Nucleus accumbens (tissue), 56 donors: ENCODE measurements at regions not wholly inside any gene's neighbourhood (a gene's known extent, or its start where the extent isn't known, plus 50 kb on each side); places are given as distances from the start of the nearest gene placed in this dataset.
"Not testable (repeated sequence)": the region's sequence is repeated elsewhere in the genome, so short reads cannot be mapped to it uniquely, and the experiment has no call there.

Source experiments
- DNase-seq, 56 donors: peaks; one replicate each; lab custom pipeline; 2025; lab: John Stamatoyannopoulos, UW

DNA sequence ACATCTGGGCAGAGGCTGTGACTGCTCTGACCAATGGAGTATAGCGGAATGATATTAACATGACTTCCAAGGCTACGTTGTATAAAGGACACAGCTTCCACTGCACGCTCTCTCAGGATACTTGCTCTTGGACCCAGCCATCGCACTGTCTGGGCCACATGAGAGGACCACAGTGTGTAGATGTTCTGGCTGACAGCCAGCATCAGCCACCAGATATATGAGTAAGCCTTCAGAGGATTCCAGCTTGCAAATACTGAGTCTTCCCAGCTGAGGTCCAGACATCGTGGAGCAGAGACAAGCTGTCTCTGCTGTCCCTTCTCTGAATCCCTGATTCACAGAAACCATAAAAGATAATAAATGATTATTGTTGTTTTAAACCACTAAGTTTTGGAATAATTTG lies 146.8 kb upstream of the USP9X start:
- no peak for DNase-seq

- no peak for DNase-seq
Observed at GRCh38 chrX:40943093-40943641, 142.1 kb upstream of the USP9X start.

GRCh38 chrX:40945361-40945713 lies 139.9 kb upstream of the USP9X start:
- DNase-seq = peak in 3 of 56 donors; percentile 0 to 13 (median 2)

DNA sequence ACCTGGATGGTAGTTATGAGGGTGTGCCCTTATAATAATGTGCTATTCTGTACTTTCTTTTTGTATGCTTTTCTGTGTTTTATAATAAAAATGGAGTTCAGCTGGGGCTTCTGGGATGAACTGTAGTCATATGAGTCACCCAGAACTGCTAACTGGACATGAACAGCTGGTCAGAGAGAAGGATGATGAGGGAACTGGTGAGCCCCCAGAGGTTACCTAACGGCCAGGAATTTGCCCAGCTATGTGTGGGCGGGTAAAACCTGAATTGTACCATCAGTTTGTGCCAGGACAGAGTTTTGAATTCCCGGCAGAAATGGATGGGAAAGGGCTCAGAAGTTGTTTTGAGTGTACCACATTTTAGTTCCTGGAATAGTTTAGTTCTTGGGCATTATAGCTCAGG lies 138.0 kb upstream of the USP9X start:
- DNase-seq = no peak

GRCh38 chrX:40949071-40949470 lies 136.2 kb upstream of the USP9X start:
- no peak for DNase-seq

- DNase-seq = no peak
Observed at GRCh38 chrX:40950546-40950945, 134.7 kb upstream of the USP9X start.

GRCh38 chrX:40951407-40951806 lies 133.8 kb upstream of the USP9X start:
- DNase-seq = not testable (repeated sequence)

DNA sequence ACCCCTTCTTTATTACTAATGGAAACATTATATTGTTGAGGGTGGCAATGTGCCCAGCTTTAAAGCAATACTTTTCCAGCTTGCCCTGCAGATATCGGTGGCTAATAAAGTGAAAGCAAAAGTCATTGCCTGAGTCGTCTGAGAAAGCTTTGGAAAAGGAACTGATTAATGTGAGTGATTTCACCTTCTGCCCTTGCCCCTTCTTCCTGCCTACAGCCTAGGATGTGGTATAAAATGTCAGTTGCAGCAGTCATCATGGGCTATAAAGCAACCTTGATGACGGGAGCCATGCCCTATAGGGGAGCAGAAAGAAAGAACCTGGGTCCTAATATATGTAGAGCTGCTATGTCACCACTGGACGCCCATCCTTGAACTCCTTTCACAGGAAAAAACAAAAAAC lies 132.4 kb upstream of the USP9X start:
- DNase-seq = no peak

- no peak for DNase-seq
Observed at GRCh38 chrX:40953369-40953768, 131.9 kb upstream of the USP9X start.

DNA sequence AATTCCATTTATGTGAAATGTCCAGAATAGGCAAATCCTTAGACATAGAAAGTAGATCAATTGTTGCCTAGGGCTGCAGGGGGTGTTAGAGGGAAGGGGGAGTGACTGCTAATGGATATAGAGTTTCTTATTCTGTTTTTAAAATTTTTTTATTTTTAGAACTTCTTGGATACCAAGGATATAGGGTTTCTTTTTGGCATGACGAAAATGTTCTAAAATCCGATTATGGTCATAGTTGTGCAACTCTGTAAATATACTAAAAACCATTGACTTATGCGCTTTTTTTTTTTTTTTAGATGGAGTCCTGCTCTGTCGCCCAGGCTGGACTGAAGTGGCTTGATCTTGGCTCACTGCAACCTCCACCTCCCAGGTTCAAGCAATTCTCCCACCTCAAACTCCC lies 125.2 kb upstream of the USP9X start:
- DNase-seq = no peak

- no peak for DNase-seq
Observed at GRCh38 chrX:40962793-40963407, 122.3 kb upstream of the USP9X start.

GRCh38 chrX:40964008-40964407 lies 121.2 kb upstream of the USP9X start:
- DNase-seq = no peak

DNA sequence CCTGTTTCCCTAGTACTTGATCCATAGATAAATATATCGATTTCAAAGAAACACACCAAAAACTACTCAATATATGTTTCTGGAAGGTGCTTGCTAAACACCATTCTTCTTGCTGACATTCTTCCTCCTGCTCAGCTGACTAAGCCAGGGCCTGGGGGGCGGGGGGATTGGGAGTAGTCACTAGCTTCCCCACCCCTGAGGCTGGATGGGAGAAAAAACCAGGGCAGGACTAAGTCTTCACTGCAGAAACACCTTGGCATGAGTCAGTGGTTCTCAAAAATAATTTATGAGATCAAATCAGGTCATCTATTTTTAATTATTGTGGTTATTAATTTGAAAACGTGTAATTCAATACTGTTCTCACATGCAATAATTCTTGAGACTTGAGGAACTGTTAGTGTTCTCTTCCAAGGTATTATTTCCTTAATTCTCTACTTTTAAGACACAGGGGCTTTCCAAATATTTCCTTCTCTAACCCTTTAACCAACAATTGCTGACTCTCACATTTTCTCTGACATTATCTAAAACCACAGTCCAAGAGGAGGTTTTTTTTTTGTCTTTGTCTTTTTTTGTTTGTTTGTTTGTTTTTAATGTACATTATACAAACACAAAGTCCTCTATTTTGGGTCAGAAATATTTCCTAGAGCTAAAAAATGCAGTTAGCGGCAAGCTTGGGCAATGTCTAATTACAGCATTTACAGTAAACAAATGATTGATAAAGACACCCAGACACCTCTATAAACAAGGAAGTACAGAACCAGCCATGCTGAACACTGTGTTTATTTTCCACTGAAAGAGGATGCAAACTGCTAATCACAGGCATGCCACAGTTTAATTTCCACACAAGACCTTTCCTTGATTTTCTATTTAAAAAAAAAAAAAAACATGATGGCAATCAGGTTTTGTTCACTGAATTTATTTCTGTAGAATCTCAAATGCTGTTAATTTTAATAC lies 120.3 kb upstream of the USP9X start:
- DNase-seq = no peak

DNA sequence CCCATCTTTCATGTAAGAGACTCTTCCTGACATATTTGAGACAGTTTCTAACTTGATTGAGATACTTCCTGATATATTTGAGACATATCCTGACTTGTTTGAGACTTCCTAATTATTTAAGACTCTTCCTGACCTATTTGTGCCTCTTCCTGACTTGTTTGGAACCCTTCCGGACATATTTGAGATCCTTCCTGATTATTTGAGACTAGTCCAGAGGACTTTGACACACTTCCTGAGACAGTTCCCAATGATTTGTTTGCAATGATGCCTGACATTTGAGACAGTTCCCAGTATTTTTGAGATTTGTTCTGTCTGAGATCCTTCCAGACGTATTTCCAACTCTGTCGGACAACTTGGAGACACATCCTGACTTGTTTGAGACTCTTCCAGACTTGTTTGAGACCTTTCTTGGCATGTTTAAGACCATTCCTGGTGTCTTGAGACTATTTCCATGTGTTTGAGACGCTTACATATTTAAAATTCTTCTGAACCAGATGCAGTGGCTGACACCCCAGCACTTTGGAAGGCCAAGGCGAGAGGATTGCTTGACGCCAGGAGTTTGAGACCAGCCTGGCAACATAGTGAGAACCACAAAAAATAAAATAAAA lies 118.9 kb upstream of the USP9X start:
- DNase-seq = no peak

- no peak for DNase-seq
Observed at GRCh38 chrX:40968180-40968579, 117.1 kb upstream of the USP9X start.

GRCh38 chrX:40971736-40972135 lies 113.5 kb upstream of the USP9X start:
- no peak for DNase-seq

DNA sequence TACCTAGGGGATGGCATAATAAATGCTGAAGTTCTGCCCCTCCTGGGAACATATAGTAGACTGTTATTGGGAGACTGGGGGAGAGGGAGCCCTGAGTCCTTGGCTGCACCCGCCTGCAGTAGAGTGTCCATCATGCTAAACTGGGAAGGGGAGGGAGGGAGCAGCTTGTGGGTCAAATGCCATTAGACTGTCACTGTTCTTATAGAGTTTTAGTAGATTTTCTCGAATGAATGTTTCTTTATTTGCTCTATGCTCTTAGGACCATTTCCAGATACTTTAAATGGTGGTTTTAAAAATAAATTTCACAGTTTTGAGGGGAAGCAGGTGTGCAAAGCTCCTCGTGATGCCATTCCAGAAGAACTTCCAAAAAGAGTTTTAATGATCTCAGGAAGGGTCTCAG lies 111.6 kb upstream of the USP9X start:
- DNase-seq = no peak

- no peak for DNase-seq
Observed at GRCh38 chrX:40975951-40976350, 109.3 kb upstream of the USP9X start.

- DNase-seq = no peak
Observed at GRCh38 chrX:40976981-40977380, 108.3 kb upstream of the USP9X start.

DNA sequence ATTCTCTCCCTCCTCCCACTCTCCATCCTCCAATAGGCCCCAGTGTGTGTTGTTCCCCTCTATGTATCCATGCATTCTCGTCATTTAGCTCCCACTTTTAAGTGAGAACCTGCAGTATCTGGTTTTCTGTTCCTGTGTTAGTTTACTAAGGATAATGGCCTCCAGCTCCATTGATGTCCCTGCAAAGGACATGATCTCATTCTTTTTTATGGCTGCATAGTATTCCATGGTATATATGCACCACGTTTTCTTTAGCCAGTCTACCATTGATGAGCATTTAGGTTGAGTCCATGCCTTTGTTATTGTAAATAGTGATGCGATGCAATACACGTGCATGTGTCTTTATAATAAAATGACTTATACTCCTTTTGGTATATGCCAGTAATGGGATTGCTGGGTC lies 100.3 kb upstream of the USP9X start:
- no peak for DNase-seq

- DNase-seq = no peak
Observed at GRCh38 chrX:40987413-40987812, 97.8 kb upstream of the USP9X start.
